ENCODE measurements at regions not wholly inside any gene's neighbourhood (a gene's known extent, or its start where the extent isn't known, plus 50 kb on each side); places are given as distances from the start of the nearest gene placed in this dataset.

DNA sequence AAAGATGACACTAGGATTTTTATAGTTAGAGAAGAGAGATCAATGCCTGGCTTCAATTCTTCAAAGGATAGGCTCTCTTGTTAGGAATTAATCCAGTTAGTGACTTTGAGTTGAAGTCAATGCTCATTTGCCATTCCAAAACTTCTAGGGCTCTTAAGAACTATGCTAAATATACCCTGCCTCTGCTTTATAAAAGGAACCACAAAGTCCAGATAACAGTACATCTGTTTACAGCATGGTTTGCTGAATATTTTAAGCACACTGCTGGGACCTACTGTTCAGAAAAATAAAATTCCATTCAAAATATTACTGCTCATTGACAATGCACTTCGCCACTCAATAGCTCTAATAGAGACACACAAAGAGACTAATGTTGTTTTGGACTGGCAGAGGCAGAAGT, 786.6 kb upstream of the DPPA4 start:
- TF ChIP-seq, protein P1, sequence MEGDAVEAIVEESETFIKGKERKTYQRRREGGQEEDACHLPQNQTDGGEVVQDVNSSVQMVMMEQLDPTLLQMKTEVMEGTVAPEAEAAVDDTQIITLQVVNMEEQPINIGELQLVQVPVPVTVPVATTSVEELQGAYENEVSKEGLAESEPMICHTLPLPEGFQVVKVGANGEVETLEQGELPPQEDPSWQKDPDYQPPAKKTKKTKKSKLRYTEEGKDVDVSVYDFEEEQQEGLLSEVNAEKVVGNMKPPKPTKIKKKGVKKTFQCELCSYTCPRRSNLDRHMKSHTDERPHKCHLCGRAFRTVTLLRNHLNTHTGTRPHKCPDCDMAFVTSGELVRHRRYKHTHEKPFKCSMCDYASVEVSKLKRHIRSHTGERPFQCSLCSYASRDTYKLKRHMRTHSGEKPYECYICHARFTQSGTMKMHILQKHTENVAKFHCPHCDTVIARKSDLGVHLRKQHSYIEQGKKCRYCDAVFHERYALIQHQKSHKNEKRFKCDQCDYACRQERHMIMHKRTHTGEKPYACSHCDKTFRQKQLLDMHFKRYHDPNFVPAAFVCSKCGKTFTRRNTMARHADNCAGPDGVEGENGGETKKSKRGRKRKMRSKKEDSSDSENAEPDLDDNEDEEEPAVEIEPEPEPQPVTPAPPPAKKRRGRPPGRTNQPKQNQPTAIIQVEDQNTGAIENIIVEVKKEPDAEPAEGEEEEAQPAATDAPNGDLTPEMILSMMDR (IDR thresholded peaks at IDR 0.05), result no peak
- TF ChIP-seq POLR2A (IDR thresholded peaks at IDR 0.05), result no peak
